HCT116 (cell line): ENCODE measurements at regions not wholly inside any gene's neighbourhood (a gene's known extent, or its start where the extent isn't known, plus 50 kb on each side); places are given as distances from the start of the nearest gene placed in this dataset.

Experiments
- ATAC-seq: fragments of 200-7000 bp; cut with Tn5 transposase; 2 replicates; pipeline ENCODE4 v1.9.1; 2020; ENCODE audit warnings: mild to moderate bottlenecking, moderate library complexity
- BruUV-seq: library from RNA; stranded (reverse); fragments of 400-500 nt; replicated peaks from 2 replicates; lab custom pipeline; 2021; lab: Mats Ljungman, UMichigan
- CTCF ChIA-PET: fragments of 300-600 bp; sonication (Branson Sonifier 250); formaldehyde crosslinking; loops from one replicate; lab custom pipeline; 2021; ENCODE audit warnings: antibody characterized with exemption; lab: Charles Lee
- POLR2A ChIA-PET: fragments of 300-600, 350-600 bp; sonication (Branson Sonifier 250); formaldehyde crosslinking; loops from one replicate; lab custom pipeline; 2021; ENCODE audit warnings: antibody characterized with exemption; lab: Charles Lee
- RAD21 ChIA-PET, 2 experiments: fragments of 300-600 bp; sonication (Branson Sonifier 250); formaldehyde crosslinking; loops; one replicate each; lab custom pipeline; 2023; ENCODE audit warnings: low total read pairs in 2 of 2; ENCODE audit not compliant: uncharacterized antibody in 2 of 2, unreplicated experiment in 2 of 2, low non-redundant PET in 1 of 2; lab: Charles Lee
- DNase-seq: peaks from one replicate; pipeline ENCODE4 v3.0.0-alpha.2; 2010; ENCODE audit warnings: low read depth, low spot score
- H2AFZ ChIP-seq: fragments of 200-600 bp; shearing (Covaris generic), sonication (generic); 2 replicates; pipeline ENCODE4 v1.6.1; 2017; ENCODE audit warnings: low read depth, mixed run types, mixed read lengths, antibody characterized with exemption, low read length; ENCODE audit not compliant: poor library complexity, severe bottlenecking
- H3K27ac ChIP-seq: 2 replicates; pipeline ENCODE4 v1.5.1; 2012; ENCODE audit warnings: low read depth, low read length
- H3K27me3 ChIP-seq: fragments of 200-600 bp; sonication (generic); 2 replicates; pipeline ENCODE4 v1.6.1; 2016; ENCODE audit warnings: mixed run types, low read length, mixed read lengths; ENCODE audit not compliant: insufficient read depth
- H3K36me3 ChIP-seq, 2 experiments: fragments of 200-500 bp in 1 of 2; fragments of 200-600 bp in 1 of 2; sonication (Bioruptor generic) in 1 of 2; sonication (generic) in 1 of 2; 2 replicates each; pipeline versions ENCODE4 v1.5.1 to v1.6.1; 2014 to 2016; ENCODE audit warnings: low read length in 2 of 2, inconsistent platforms in 1 of 2, mixed read lengths in 1 of 2, mixed run types in 1 of 2; ENCODE audit not compliant: insufficient read depth in 2 of 2, control insufficient read depth in 1 of 2
- H3K4me1 ChIP-seq, 2 experiments: fragments of 200-600 bp in 1 of 2; sonication (generic) in 1 of 2; 2 replicates each; pipeline versions ENCODE4 v1.5.1 to v1.6.1; 2012 to 2017; ENCODE audit warnings: low read length in 2 of 2, inconsistent platforms in 1 of 2, mild to moderate bottlenecking in 1 of 2, mixed read lengths in 1 of 2, mixed run types in 1 of 2, moderate library complexity in 1 of 2; ENCODE audit not compliant: insufficient read depth in 2 of 2, control insufficient read depth in 1 of 2
- H3K4me2 ChIP-seq: fragments of 200-600 bp; sonication (generic); 2 replicates; pipeline ENCODE4 v1.6.1; 2017; ENCODE audit warnings: mixed run types, low read length, mixed read lengths
- H3K4me3 ChIP-seq, 2 experiments: fragments of 200-600 bp in 1 of 2; sonication (generic) in 1 of 2; replicated peaks in 1 of 2; 2 replicates each; pipeline ENCODE4 v1.5.1; 2011 to 2016; ENCODE audit warnings: low read length in 2 of 2, control low read depth in 1 of 2, low read depth in 1 of 2, mild to moderate bottlenecking in 1 of 2, mixed read lengths in 1 of 2, mixed run types in 1 of 2
- H3K79me2 ChIP-seq: fragments of 200-600 bp; sonication (generic); 2 replicates; pipeline ENCODE4 v1.6.1; 2017; ENCODE audit warnings: mild to moderate bottlenecking, mixed run types, low read length, moderate library complexity, mixed read lengths; ENCODE audit not compliant: insufficient read depth
- H3K9ac ChIP-seq: fragments of 200-600 bp; sonication (generic); 2 replicates; pipeline ENCODE4 v1.6.1; 2016; ENCODE audit warnings: low read length, mixed read lengths
- H3K9me2 ChIP-seq: fragments of 200-600 bp; sonication (generic), shearing (Covaris generic); 2 replicates; pipeline ENCODE4 v1.6.1; 2017; ENCODE audit warnings: mixed run types, mild to moderate bottlenecking, moderate library complexity; ENCODE audit not compliant: insufficient read depth
- H3K9me3 ChIP-seq, 2 experiments: fragments of 200-500 bp in 1 of 2; fragments of 200-600 bp in 1 of 2; sonication (Bioruptor generic) in 1 of 2; sonication (generic) in 1 of 2; 2 replicates each; pipeline ENCODE4 v1.6.1; 2014 to 2017; ENCODE audit warnings: low read length in 2 of 2, mixed read lengths in 2 of 2, inconsistent platforms in 1 of 2, low read depth in 1 of 2, mild to moderate bottlenecking in 1 of 2, mixed run types in 1 of 2, moderate library complexity in 1 of 2; ENCODE audit not compliant: control insufficient read depth in 1 of 2, insufficient read depth in 1 of 2
- H4K20me1 ChIP-seq: fragments of 200-600 bp; sonication (generic), shearing (Covaris generic); 2 replicates; pipeline ENCODE4 v1.6.1; 2017; ENCODE audit warnings: mixed run types, mild to moderate bottlenecking, moderate library complexity; ENCODE audit not compliant: insufficient read depth
- CBX3 ChIP-seq: IDR thresholded peaks from 2 replicates; pipeline ENCODE4 v1.6.1; 2012; ENCODE audit warnings: low read depth
- CEBPB ChIP-seq: IDR thresholded peaks from 2 replicates; pipeline ENCODE4 v1.6.1; 2012; ENCODE audit warnings: low read depth
- EGR1 ChIP-seq: IDR thresholded peaks from 2 replicates; pipeline ENCODE4 v1.6.1; 2012; ENCODE audit warnings: low read depth
- EZH2 ChIP-seq: fragments of 200-600 bp; sonication (generic); IDR thresholded peaks from 2 replicates; pipeline ENCODE4 v1.6.1; 2017; ENCODE audit warnings: antibody characterized with exemption, mixed run types
- EZH2phosphoT487 ChIP-seq: fragments of 200-600 bp; IDR thresholded peaks from 2 replicates; pipeline ENCODE4 v1.6.1; 2018; ENCODE audit warnings: antibody characterized with exemption, borderline replicate concordance
- FOSL1 ChIP-seq: IDR thresholded peaks from 2 replicates; pipeline ENCODE4 v1.6.1; 2012; ENCODE audit warnings: low read depth
- JUND ChIP-seq: IDR thresholded peaks from 2 replicates; pipeline ENCODE4 v1.6.1; 2012
- MAX ChIP-seq: IDR thresholded peaks from 2 replicates; pipeline ENCODE4 v1.6.1; 2012
- POLR2A ChIP-seq: IDR thresholded peaks from 2 replicates; pipeline ENCODE4 v1.7.0; 2011; ENCODE audit warnings: borderline replicate concordance; ENCODE audit not compliant: insufficient read depth, insufficient read length; ENCODE audit errors: extremely low read depth
- POLR2AphosphoS5 ChIP-seq: IDR thresholded peaks from 2 replicates; pipeline ENCODE4 v1.6.1; 2011; ENCODE audit warnings: mild to moderate bottlenecking, low read depth, low read length, moderate library complexity
- RAD21 ChIP-seq: IDR thresholded peaks from 2 replicates; pipeline ENCODE4 v1.6.1; 2012; ENCODE audit warnings: low read depth, mild to moderate bottlenecking
- REST ChIP-seq: IDR thresholded peaks from 2 replicates; pipeline ENCODE4 v1.6.1; 2012; ENCODE audit warnings: low read depth
- SIN3A ChIP-seq: IDR thresholded peaks from 2 replicates; pipeline ENCODE4 v1.6.1; 2012; ENCODE audit warnings: low read depth
- SP1 ChIP-seq: IDR thresholded peaks from 2 replicates; pipeline ENCODE4 v1.6.1; 2012; ENCODE audit warnings: low read depth
- SRF ChIP-seq: IDR thresholded peaks from 2 replicates; pipeline ENCODE4 v1.6.1; 2012; ENCODE audit warnings: low read depth
- TCF7L2 ChIP-seq: IDR thresholded peaks from 2 replicates; pipeline ENCODE4 v1.7.0; 2011; ENCODE audit warnings: borderline replicate concordance, inconsistent platforms; ENCODE audit not compliant: insufficient read depth, insufficient read length; ENCODE audit errors: extremely low read depth
- YY1 ChIP-seq: IDR thresholded peaks from 2 replicates; pipeline ENCODE4 v1.6.1; 2011; ENCODE audit warnings: low read length, low read depth, moderate library complexity, mild to moderate bottlenecking; ENCODE audit not compliant: insufficient replicate concordance; ENCODE audit errors: extremely low read depth
- ZBTB33 ChIP-seq: IDR thresholded peaks from 2 replicates; pipeline ENCODE4 v1.6.1; 2011; ENCODE audit warnings: mild to moderate bottlenecking, low read length, moderate library complexity; ENCODE audit not compliant: insufficient replicate concordance; ENCODE audit errors: extremely low read depth
- ZFX ChIP-seq: fragments of 450-650 bp; IDR thresholded peaks from 2 replicates; pipeline ENCODE4 v1.6.1; 2017
- ZNF274 ChIP-seq: fragments of 200-500 bp; sonication (Bioruptor generic); IDR thresholded peaks from 2 replicates; pipeline ENCODE4 v1.6.1; 2014; ENCODE audit warnings: mild to moderate bottlenecking, low read depth, low read length, inconsistent platforms
- intact Hi-C: fragments of 100-400 bp; cut with micrococcal nuclease; formaldehyde crosslinking; loops from 2 replicates; pipeline ENCODE4 v1.10.0; 2022

GRCh38 chr16:51031598-51031997 lies 119.5 kb downstream of the SALL1 start:
- Histone ChIP-seq H2AFZ (no peak overlapping the region), H3K27me3 (peaks cover 14% of the 10 kb centered on the region), H3K9me3 (no peaks in the 10 kb centered on the region), H3K79me2 (no peaks in the 10 kb centered on the region), H3K4me2 (no peak overlapping the region), H4K20me1 (no peaks in the 10 kb centered on the region), H3K4me1 (no peaks in the 10 kb centered on the region), H3K36me3 (no peaks in the 10 kb centered on the region), H3K4me3 (no peak overlapping the region), H3K9me2 (no peaks in the 10 kb centered on the region), H3K9ac (no peak overlapping the region), H3K27ac (no peak overlapping the region)
- CTCF ChIA-PET, result no interaction called here
- RAD21 ChIA-PET, result no interaction called here
- TF ChIP-seq YY1, result no peak
- no peak for TF ChIP-seq ZBTB33
- no peak for TF ChIP-seq EGR1
- TF ChIP-seq CBX3, result no peak
- TF ChIP-seq CEBPB, result no peak
- no peak for TF ChIP-seq ZNF274
- TF ChIP-seq JUND, result no peak
- no peak for TF ChIP-seq EZH2phosphoT487
- TF ChIP-seq MAX, result no peak
- TF ChIP-seq POLR2AphosphoS5, result no peak
- TF ChIP-seq RAD21, result no peak
- no peak for TF ChIP-seq ZFX
- no peak for TF ChIP-seq SIN3A
- no peak for TF ChIP-seq REST
- TF ChIP-seq EZH2, result no peak
- no peak for TF ChIP-seq TCF7L2
- no peak for TF ChIP-seq POLR2A
- TF ChIP-seq SRF, result no peak
- TF ChIP-seq SP1, result no peak
- TF ChIP-seq FOSL1, result no peak
- ATAC-seq (no peak), DNase-seq (no peak)
- POLR2A ChIA-PET, result no interaction called here
- BruUV-seq, result no TSS peak
- intact Hi-C loops, result no loop called here
